Naive thymus-derived CD8-positive, alpha-beta T cell (primary cell): ENCODE measurements at regions not wholly inside any gene's neighbourhood (a gene's known extent, or its start where the extent isn't known, plus 50 kb on each side); places are given as distances from the start of the nearest gene placed in this dataset.
"Not testable (repeated sequence)": the region's sequence is repeated elsewhere in the genome, so short reads cannot be mapped to it uniquely, and the experiment has no call there.

Experiments used
- ATAC-seq, 2 donors: fragments of 150-1000 bp; cut with Tn5 transposase in 1 of 2; sonication (Bioruptor Pico), chemical (Tn5 transposase) in 1 of 2; 1 replicate in 1 of 2; 2 replicates in 1 of 2; pipeline ENCODE4 v1.10.0; 2021; ENCODE audit warnings: mild to moderate bottlenecking in 2 of 2, moderate library complexity in 2 of 2
- POLR2A ChIA-PET: fragments of 350-600 bp; sonication (Branson Sonifier 250); formaldehyde crosslinking; loops from one replicate; lab custom pipeline; 2021; ENCODE audit warnings: antibody characterized with exemption; lab: Charles Lee
- DNase-seq, 10 donors: peaks; one replicate each; pipeline versions ENCODE4 v3.0.0 to v3.0.0-alpha.2; 2020 to 2022
- H3K27ac Mint-ChIP-seq, 10 donors: one replicate each; pipeline ENCODE4 v1.8.0; 2020 to 2022; ENCODE audit warnings: mild to moderate bottlenecking in 10 of 10, mixed read lengths in 10 of 10, moderate library complexity in 4 of 10, inconsistent platforms in 1 of 10
- H3K27me3 Mint-ChIP-seq, 5 donors: one replicate each; pipeline ENCODE4 v1.8.0; 2021 to 2022; ENCODE audit warnings: mixed read lengths in 5 of 5
- H3K36me3 Mint-ChIP-seq, 3 donors: one replicate each; pipeline ENCODE4 v1.8.0; 2020 to 2022; ENCODE audit warnings: mixed read lengths in 3 of 3, mild to moderate bottlenecking in 2 of 3, inconsistent platforms in 1 of 3
- H3K4me1 Mint-ChIP-seq, 4 donors: one replicate each; pipeline ENCODE4 v1.8.0; 2021 to 2022; ENCODE audit warnings: mixed read lengths in 4 of 4
- H3K4me3 Mint-ChIP-seq, 10 donors: one replicate each; pipeline ENCODE4 v1.8.0; 2020 to 2022; ENCODE audit warnings: mild to moderate bottlenecking in 10 of 10, mixed read lengths in 10 of 10, moderate library complexity in 6 of 10, inconsistent platforms in 1 of 10
- H3K9me3 Mint-ChIP-seq, 9 donors: one replicate each; pipeline ENCODE4 v1.8.0; 2020 to 2022; ENCODE audit warnings: mixed read lengths in 9 of 9, mild to moderate bottlenecking in 3 of 9, inconsistent platforms in 1 of 9, moderate library complexity in 1 of 9

DNA sequence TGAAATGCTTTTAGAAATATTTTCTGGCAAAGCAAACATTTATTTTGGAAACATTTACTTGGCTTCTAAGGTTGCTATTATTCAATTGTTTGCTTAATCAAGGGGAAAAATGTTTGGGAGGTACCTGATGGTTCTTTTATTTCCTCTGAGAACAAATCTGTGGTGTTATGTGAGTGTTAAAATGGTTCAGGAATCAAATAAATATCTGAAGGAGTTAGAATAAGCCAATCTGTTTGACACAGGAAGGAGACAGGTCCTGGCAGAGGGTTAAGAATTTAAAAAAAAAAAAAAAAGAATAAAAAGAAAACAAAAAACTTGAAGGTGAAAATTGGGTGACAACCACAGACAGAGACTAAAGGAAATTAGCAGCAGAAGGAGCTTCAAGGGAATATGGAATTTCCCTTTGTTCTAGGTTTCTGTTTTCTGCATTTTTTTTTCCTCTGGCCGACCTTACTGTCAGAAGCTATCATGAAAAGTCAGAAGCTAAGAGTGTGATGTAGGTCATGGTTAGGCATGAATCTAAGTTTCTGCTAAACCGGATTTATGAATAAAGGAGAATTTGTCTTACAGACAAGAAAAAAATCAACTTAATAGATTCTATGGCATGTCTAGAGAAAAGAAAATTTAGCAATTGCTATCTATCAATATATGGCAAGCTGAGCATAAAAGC lies 78.6 kb upstream of the PNPLA4 start:
- DNase-seq, result no peak
- H3K4me1 Mint-ChIP-seq, result no peaks in the 10 kb centered on the region
- no peak overlapping the region for H3K27ac Mint-ChIP-seq
- no peak for ATAC-seq
- no peak overlapping the region for H3K4me3 Mint-ChIP-seq
- no peaks in the 10 kb centered on the region for H3K36me3 Mint-ChIP-seq
- no peaks in the 10 kb centered on the region for H3K9me3 Mint-ChIP-seq
- no peaks in the 10 kb centered on the region for H3K27me3 Mint-ChIP-seq
- POLR2A ChIA-PET, result no interaction called here

DNA sequence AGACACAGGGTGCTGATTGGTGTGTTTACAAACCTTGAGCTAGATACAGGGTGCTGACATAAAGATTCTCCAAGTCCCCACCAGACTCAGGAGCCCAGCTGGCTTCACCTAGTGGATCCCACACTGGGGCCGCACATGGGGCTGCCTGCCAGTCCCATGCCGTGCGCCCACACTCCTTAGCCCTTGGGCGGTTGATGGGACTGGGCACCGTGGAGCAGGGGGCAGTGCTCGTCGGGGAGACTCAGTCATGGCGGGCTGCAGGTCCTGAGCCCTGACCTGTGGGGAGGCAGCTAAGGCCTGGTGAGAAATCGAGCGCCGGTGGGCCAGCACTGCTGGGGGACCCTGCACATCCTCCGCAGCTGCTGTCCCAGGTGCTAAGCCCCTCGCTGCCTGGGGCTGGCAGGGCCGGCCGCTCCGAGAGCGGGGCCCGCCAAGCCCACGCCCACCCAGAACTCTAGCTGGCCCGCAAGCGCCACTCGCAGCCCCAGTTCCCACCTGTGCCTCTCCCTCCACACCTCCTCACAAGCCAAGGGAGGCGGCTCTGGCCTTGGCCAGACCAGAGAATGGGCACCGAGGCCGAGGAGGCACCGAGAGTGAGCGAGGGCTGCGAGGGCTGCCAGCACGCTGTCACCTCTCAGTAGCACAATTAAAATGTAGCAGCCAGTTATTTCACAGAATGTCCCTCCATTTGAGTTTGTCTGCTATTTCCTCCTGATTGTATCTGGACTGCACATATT lies 76.1 kb upstream of the PNPLA4 start:
- no peaks in the 10 kb centered on the region for H3K27me3 Mint-ChIP-seq
- H3K27ac Mint-ChIP-seq, result no peak overlapping the region
- ATAC-seq (no peak), DNase-seq (peak in 1 of 10 donors; percentile 59)
- H3K4me3 Mint-ChIP-seq, result no peak overlapping the region
- H3K4me1 Mint-ChIP-seq, result no peaks in the 10 kb centered on the region
- POLR2A ChIA-PET, result no interaction called here
- H3K36me3 Mint-ChIP-seq, result no peaks in the 10 kb centered on the region
- peaks cover 0 to 4% (median 0%) of the 10 kb centered on the region in 9 donors for H3K9me3 Mint-ChIP-seq

DNA sequence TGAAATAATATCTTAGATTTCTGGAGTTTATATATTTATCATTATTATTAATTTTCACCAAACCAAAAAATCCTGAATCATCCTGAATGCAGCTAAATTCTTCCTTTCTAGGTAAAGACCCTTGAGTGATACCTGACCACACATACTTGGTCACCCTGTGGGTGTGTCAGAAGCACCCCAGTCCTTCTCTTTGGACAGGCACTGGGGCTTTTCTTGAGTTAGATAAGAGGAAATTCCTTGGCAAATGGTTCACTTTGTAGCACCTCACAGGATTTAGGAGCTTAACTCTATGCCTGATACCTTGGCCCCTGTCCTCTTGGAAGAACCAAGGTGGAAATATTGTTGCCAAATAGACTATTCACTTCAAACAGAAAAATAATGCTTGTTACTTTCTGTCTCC lies 69.6 kb upstream of the PNPLA4 start:
- Mint-ChIP-seq H3K9me3 (peaks cover 0 to 5% (median 0%) of the 10 kb centered on the region in 9 donors), H3K4me3 (no peak overlapping the region), H3K27ac (no peak overlapping the region), H3K27me3 (no peaks in the 10 kb centered on the region), H3K4me1 (no peaks in the 10 kb centered on the region), H3K36me3 (no peaks in the 10 kb centered on the region)
- POLR2A ChIA-PET, result no interaction called here
- DNase-seq (no peak), ATAC-seq (no peak)

DNA sequence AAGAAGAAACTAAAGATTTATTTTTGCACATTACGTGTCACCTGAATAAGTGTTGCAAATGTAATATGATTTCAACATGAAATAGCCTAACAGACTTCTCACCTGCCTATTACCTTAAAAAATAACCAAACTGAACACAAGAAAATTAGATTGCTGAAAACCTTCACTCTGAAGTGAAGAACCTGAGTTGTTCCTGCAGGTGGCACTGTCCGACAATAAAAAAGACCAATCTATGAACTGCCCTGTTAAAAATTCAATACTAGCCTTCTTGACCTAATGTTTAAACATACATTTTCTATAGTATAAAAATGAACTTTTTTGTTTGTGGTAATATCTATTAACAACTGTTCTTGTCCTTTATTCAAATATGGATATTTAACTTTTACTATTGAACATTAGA lies 69.2 kb upstream of the PNPLA4 start:
- DNase-seq (peak in 6 of 10 donors; percentile 1 to 33 (median 20)), ATAC-seq (no peak)
- POLR2A ChIA-PET, result no interaction called here
- H3K27me3 Mint-ChIP-seq, result no peaks in the 10 kb centered on the region
- H3K4me1 Mint-ChIP-seq, result no peaks in the 10 kb centered on the region
- peaks cover 0 to 5% (median 0%) of the 10 kb centered on the region in 9 donors for H3K9me3 Mint-ChIP-seq
- H3K27ac Mint-ChIP-seq, result no peak overlapping the region
- no peaks in the 10 kb centered on the region for H3K36me3 Mint-ChIP-seq
- H3K4me3 Mint-ChIP-seq, result no peak overlapping the region

DNA sequence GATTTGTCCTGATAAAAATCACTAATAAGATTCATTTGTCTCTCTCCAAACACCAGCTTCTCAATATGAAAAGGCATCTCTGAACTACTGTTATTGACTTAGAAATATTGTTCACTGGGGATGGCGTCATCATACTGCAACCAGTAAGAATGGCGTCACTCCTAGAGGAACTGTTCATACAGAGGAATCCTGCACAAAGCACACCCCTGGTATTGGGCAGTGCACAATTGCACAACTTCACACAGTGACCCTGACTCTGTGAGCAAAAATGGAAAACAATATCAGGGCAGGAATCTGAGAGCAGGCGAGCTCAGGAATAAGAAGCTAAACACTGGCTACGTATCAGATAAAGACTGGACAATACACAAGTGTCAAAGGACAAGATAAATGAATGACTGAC lies 66.7 kb upstream of the PNPLA4 start:
- Mint-ChIP-seq H3K9me3 (peaks cover 0 to 7% (median 0%) of the 10 kb centered on the region in 9 donors), H3K27ac (no peak overlapping the region), H3K27me3 (no peaks in the 10 kb centered on the region), H3K36me3 (no peaks in the 10 kb centered on the region), H3K4me3 (no peak overlapping the region), H3K4me1 (no peaks in the 10 kb centered on the region)
- POLR2A ChIA-PET, result no interaction called here
- DNase-seq, result no peak
- ATAC-seq, result no peak

DNA sequence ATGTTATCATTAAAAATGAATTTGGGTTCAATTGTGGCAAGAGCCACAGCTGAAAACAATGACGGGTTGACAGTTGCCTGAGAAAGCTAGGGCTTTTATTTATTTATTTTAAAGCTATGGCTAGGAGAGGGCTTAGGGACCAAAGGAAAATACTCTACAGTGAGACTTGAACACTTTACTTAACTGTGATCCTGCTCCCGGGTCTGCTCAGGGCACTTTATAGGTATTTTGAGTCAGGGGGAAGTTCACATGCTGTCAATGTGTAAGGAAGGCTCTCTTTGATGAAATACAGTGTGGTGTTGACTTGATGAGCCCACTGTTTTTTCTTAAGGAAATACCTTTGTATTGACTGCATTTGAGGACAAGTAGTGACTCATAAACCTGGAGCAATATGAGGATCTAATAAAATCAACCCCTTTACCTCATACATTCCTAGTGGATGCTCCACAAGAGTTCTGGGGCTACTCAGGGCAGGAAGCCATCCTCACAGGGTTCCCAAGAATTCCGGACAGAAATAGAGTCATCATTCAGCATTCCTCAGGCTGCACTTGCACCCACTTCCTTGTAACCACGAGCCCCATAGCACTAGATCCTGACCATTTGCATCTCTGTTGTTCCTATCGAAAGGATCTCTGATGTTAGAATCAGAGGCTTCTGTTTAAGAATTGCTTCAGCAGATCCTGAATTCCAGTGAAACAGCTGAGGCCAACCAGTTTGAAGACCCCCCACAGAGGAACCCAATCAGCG lies 61.0 kb upstream of the PNPLA4 start:
- POLR2A ChIA-PET, H3K36me3 Mint-ChIP-seq, H3K4me3 Mint-ChIP-seq, H3K27me3 Mint-ChIP-seq, DNase-seq, H3K4me1 Mint-ChIP-seq, H3K27ac Mint-ChIP-seq, ATAC-seq, H3K9me3 Mint-ChIP-seq: not testable (repeated sequence)

DNA sequence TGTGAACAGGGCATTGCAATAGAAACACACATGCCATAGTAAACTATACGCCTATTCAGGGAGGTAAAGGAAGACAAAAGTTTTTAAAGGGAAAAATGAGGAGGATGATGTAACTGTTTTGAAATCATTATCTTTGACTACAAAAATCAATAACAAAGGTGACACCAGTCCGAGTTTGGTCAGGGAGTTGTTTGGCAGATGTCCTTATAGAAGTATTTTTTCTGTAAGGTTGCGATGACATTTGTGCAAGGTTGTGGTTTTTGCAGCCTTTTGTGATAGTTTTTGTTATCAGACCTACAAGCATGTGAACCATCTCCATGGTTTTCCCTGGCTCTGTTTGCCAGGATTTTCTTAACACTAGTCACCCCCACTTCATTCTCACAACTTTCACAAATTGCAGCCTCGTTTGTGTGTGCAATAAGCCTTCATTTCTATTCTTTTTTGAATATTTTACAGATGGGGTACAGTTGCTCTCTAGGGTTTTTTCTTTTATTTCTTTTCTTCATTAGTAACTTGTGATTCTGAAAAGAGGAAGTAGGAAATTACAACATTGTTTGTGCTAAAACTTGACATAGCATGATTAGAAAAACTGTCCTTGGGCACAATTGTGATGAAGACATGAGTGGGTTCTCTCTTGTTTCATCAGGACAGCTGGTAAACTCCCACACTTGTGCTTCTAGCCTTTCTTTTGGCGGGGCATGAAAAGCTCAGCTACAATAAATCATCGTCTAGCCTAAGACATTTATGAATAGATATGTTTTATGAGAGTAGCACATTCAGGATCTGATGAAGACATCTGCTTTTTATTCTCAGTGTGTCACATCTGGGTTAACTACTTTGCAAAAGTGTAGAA lies 60.2 kb upstream of the PNPLA4 start:
- H3K4me3 Mint-ChIP-seq, result no peak overlapping the region
- POLR2A ChIA-PET, result no interaction called here
- H3K27me3 Mint-ChIP-seq, result no peaks in the 10 kb centered on the region
- peaks cover 0 to 3% (median 0%) of the 10 kb centered on the region in 4 donors for H3K4me1 Mint-ChIP-seq
- no peak overlapping the region for H3K27ac Mint-ChIP-seq
- DNase-seq (no peak), ATAC-seq (no peak)
- no peaks in the 10 kb centered on the region for H3K36me3 Mint-ChIP-seq
- peaks cover 0 to 3% (median 0%) of the 10 kb centered on the region in 9 donors for H3K9me3 Mint-ChIP-seq

DNA sequence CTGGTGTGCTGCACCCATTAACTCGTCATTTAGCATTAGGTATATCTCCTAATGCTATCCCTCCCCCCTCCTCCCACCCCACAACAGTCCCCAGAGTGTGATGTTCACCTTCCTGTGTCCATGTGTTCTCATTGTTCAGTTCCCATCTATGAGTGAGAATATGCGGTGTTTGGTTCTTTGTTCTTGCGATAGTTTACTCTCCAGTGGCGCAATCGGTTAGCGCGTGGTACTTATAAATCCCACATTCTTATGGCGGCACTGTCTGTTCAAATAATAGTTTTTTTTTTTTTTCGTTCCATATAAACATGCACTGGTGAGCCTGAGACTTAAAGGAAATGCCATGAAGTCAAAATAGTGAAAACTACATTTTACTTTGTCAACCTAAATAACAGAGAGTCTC lies 59.5 kb upstream of the PNPLA4 start:
- H3K36me3 Mint-ChIP-seq, ATAC-seq, H3K9me3 Mint-ChIP-seq, H3K27ac Mint-ChIP-seq, POLR2A ChIA-PET, H3K27me3 Mint-ChIP-seq, DNase-seq, H3K4me1 Mint-ChIP-seq, H3K4me3 Mint-ChIP-seq: not testable (repeated sequence)

DNA sequence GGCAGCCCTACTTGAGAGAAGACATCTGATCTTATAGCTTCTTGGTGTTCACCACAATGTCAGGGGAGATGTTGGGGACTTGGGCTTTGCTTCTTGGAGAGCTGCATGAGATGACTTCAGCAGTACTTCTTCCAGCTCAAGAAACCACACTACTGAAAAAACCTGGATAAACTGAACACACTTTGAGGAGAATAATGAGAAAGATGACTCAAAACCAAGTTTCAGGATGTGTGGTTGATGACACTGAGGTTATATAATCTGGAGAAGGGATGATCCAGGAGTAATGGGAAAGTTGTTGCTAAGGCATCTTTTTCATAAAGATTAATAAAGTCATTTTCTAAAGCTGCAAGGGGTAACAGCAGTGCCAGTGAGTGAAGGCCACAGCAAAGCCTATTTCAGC lies 58.4 kb upstream of the PNPLA4 start:
- POLR2A ChIA-PET, result no interaction called here
- ATAC-seq, result no peak

DNA sequence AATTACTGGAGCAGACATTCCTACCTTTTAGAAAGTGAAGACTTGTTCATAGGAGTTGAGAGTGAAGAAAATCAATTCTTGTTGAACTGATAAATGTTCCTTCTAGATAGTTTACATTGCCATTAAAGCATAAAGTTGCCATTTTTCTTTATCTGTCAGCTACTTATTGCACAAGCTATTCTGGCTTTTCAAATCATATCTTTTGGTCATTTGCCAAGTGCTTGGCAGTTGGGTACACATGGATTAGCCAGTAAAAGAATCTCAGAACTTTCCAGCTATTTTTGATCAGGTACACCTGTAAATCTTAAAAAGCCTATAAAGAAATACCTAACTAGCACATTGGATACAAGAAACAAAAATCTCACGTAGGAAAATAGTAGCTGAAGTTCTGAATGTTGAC lies 56.4 kb upstream of the PNPLA4 start:
- H3K27ac Mint-ChIP-seq, result no peak overlapping the region
- H3K4me3 Mint-ChIP-seq, result no peak overlapping the region
- H3K4me1 Mint-ChIP-seq, result peaks cover 0 to 3% (median 0%) of the 10 kb centered on the region in 4 donors
- no peak for DNase-seq
- peaks cover 0 to 2% (median 0%) of the 10 kb centered on the region in 3 donors for H3K36me3 Mint-ChIP-seq
- ATAC-seq, result no peak
- peaks cover 0 to 9% (median 0%) of the 10 kb centered on the region in 9 donors for H3K9me3 Mint-ChIP-seq
- H3K27me3 Mint-ChIP-seq, result no peaks in the 10 kb centered on the region
- POLR2A ChIA-PET, result no interaction called here

More for the DNA sequence above, 58.4 kb upstream of the PNPLA4 start:
- Mint-ChIP-seq H3K27me3 (no peaks in the 10 kb centered on the region), H3K27ac (no peak overlapping the region), H3K9me3 (peaks cover 0 to 3% (median 0%) of the 10 kb centered on the region in 9 donors), H3K4me3 (no peak overlapping the region), H3K4me1 (peaks cover 0 to 3% (median 0%) of the 10 kb centered on the region in 4 donors), H3K36me3 (no peaks in the 10 kb centered on the region)
- no peak for DNase-seq
